A673 (cell line): ENCODE measurements at regions not wholly inside any gene's neighbourhood (a gene's known extent, or its start where the extent isn't known, plus 50 kb on each side); places are given as distances from the start of the nearest gene placed in this dataset.
A peak's percentile ranks its signal among the peaks of the same experiment; 100 is the strongest.
"Not testable (repeated sequence)": the region's sequence is repeated elsewhere in the genome, so short reads cannot be mapped to it uniquely, and the experiment has no call there.

Experiments
- BruUV-seq: library from RNA; stranded (reverse); fragments of 400-500 nt; replicated peaks from 2 replicates; lab custom pipeline; 2021; lab: Mats Ljungman, UMichigan
- CTCF ChIA-PET: fragments of 300-600 bp; sonication (Branson Sonifier 250); formaldehyde crosslinking; loops from one replicate; lab custom pipeline; 2022; ENCODE audit warnings: antibody characterized with exemption; lab: Charles Lee
- POLR2A ChIA-PET: fragments of 300-600 bp; sonication (Branson Sonifier 250); formaldehyde crosslinking; loops from one replicate; lab custom pipeline; 2022; ENCODE audit warnings: antibody characterized with exemption; ENCODE audit not compliant: low non-redundant PET; lab: Charles Lee
- DNase-seq: peaks from one replicate; pipeline ENCODE4 v3.0.0-alpha.2; 2015; ENCODE audit warnings: low spot score
- H3K27ac ChIP-seq: fragments of 200-600 bp; sonication (generic); 2 replicates; pipeline ENCODE4 v1.5.1; 2016; ENCODE audit warnings: mixed run types, low read depth, mild to moderate bottlenecking, mixed read lengths, antibody characterized with exemption, low read length; ENCODE audit not compliant: poor library complexity, severe bottlenecking
- H3K27me3 ChIP-seq: fragments of 200-600 bp; sonication (generic); replicated peaks from 2 replicates; pipeline ENCODE4 v1.6.1; 2017; ENCODE audit warnings: mixed run types, low read depth, mild to moderate bottlenecking, mixed read lengths, antibody characterized with exemption, low read length; ENCODE audit not compliant: insufficient read depth, poor library complexity
- H3K36me3 ChIP-seq: fragments of 200-600 bp; sonication (generic); 2 replicates; pipeline ENCODE4 v1.6.1; 2016; ENCODE audit warnings: mixed run types, mild to moderate bottlenecking, mixed read lengths, antibody characterized with exemption, low read length; ENCODE audit not compliant: insufficient read depth, poor library complexity, severe bottlenecking
- H3K4me1 ChIP-seq: fragments of 200-600 bp; sonication (generic); 2 replicates; pipeline ENCODE4 v1.6.1; 2017; ENCODE audit warnings: mixed run types, mild to moderate bottlenecking, mixed read lengths, antibody characterized with exemption, low read length; ENCODE audit not compliant: insufficient read depth, poor library complexity, severe bottlenecking
- H3K4me3 ChIP-seq: fragments of 200-600 bp; sonication (generic); 2 replicates; pipeline ENCODE4 v1.5.1; 2016; ENCODE audit warnings: low read depth, mixed run types, mild to moderate bottlenecking, mixed read lengths, low read length; ENCODE audit not compliant: poor library complexity, severe bottlenecking
- H3K9me3 ChIP-seq: fragments of 200-600 bp; sonication (generic); 2 replicates; pipeline ENCODE4 v1.6.1; 2016; ENCODE audit warnings: mixed run types, low read depth, mild to moderate bottlenecking, mixed read lengths, antibody characterized with exemption, low read length; ENCODE audit not compliant: poor library complexity, severe bottlenecking
- CTCF ChIP-seq: fragments of 300-800, 200-600 bp; sonication (generic); conservative IDR thresholded peaks from 2 replicates; pipeline ENCODE4 v1.5.1; 2017; ENCODE audit warnings: low read depth, mild to moderate bottlenecking, antibody characterized with exemption, low read length, moderate library complexity, mixed read lengths
- EZH2 ChIP-seq: fragments of 200-600 bp; sonication (generic); IDR thresholded peaks from 2 replicates; pipeline ENCODE4 v1.6.1; 2017; ENCODE audit warnings: borderline replicate concordance, low read depth, mild to moderate bottlenecking, mixed read lengths, antibody characterized with exemption, low read length; ENCODE audit not compliant: poor library complexity, severe bottlenecking
- intact Hi-C: fragments of 100-400 bp; cut with micrococcal nuclease; formaldehyde crosslinking; loops from one replicate; pipeline ENCODE4 v1.10.0; 2022; ENCODE audit not compliant: unreplicated experiment

GRCh38 chr1:221284028-221284427, 404.8 kb downstream of the HLX start:
- ChIA-PET CTCF (no interaction called here), POLR2A (no interaction called here)
- Histone ChIP-seq H3K9me3 (no peaks in the 10 kb centered on the region), H3K27ac (no peak overlapping the region), H3K36me3 (no peaks in the 10 kb centered on the region), H3K4me1 (no peaks in the 10 kb centered on the region), H3K4me3 (no peak overlapping the region), H3K27me3 (peaks cover under 1% of the 10 kb centered on the region)
- BruUV-seq = no TSS peak
- intact Hi-C loops = no loop called here
- DNase-seq = peak; percentile 15
- no peak for TF ChIP-seq CTCF
- TF ChIP-seq EZH2 = no peak

- intact Hi-C loops, H3K36me3 ChIP-seq, POLR2A ChIA-PET, CTCF ChIA-PET, H3K27me3 ChIP-seq, H3K9me3 ChIP-seq, DNase-seq, BruUV-seq, H3K27ac ChIP-seq, H3K4me1 ChIP-seq, H3K4me3 ChIP-seq: not testable (repeated sequence)
Measured at GRCh38 chr1:221284991-221285390, 405.7 kb downstream of the HLX start.

GRCh38 chr1:221285458-221286210, 406.4 kb downstream of the HLX start:
- H3K4me1 ChIP-seq, POLR2A ChIA-PET, H3K9me3 ChIP-seq, H3K36me3 ChIP-seq, intact Hi-C loops, BruUV-seq, H3K4me3 ChIP-seq, H3K27me3 ChIP-seq, CTCF ChIA-PET, DNase-seq, H3K27ac ChIP-seq: not testable (repeated sequence)

- Histone ChIP-seq H3K4me1 (no peaks in the 10 kb centered on the region), H3K9me3 (no peaks in the 10 kb centered on the region), H3K36me3 (no peaks in the 10 kb centered on the region), H3K27me3 (peaks cover 5% of the 10 kb centered on the region), H3K4me3 (no peak overlapping the region), H3K27ac (no peak overlapping the region)
- POLR2A ChIA-PET = no interaction called here
- no peak for TF ChIP-seq CTCF
- TF ChIP-seq EZH2 = no peak
- CTCF ChIA-PET = no interaction called here
- no TSS peak for BruUV-seq
- intact Hi-C loops = no loop called here
- DNase-seq = no peak
Measured at GRCh38 chr1:221286399-221286798, 407.2 kb downstream of the HLX start.
